ENCODE measurements at regions not wholly inside any gene's neighbourhood (a gene's known extent, or its start where the extent isn't known, plus 50 kb on each side); places are given as distances from the start of the nearest gene placed in this dataset.

DNA sequence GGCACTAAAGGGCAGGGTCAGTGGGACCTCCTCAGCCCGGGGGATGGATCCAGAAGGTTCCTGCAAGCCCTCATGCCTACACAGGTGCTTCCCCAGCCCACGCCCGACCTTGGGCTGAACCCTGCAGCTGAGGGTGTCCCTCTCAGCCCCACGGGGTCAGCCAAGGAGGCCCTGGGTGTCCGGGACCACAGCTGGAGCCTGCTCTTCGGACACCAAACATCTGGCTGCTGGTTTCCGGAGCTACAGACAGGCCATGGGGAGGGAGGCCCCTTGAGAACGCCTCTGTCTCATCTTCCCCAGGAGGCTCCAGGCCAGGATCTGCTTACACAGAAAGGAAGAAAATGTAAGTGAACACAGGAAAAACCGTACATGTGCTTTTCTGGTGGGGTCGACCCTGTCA is 355.7 kb downstream of the MN1 start:
- no peaks in the 10 kb centered on the region for H3K4me1 ChIP-seq (ENCODE audit: insufficient read depth, low read length)
- no peak overlapping the region for H3K27ac ChIP-seq (ENCODE audit: low read depth, low read length)
- Mint-ChIP-seq H3K9me3 (no peaks in the 10 kb centered on the region), H3K27me3 (peaks cover 0 to 3% of the 10 kb centered on the region in 2 donors), H3K4me1 (no peaks in the 10 kb centered on the region), H3K4me3 (no peak overlapping the region), H3K36me3 (no peaks in the 10 kb centered on the region), H3K27ac (no peak overlapping the region)
- H3K36me3 ChIP-seq (ENCODE audit: insufficient read depth, low read length): no peaks in the 10 kb centered on the region
- no peaks in the 10 kb centered on the region for H3K27me3 ChIP-seq (ENCODE audit: insufficient read depth, low read length)
- no peak overlapping the region for H3K4me3 ChIP-seq (ENCODE audit: low read length in 2 of 2)
- no peaks in the 10 kb centered on the region for H3K9me3 ChIP-seq (ENCODE audit: control insufficient read depth in 1 of 2, low read length in 2 of 2)
- ChIA-PET POLR2A (ENCODE audit: partially characterized antibody) (no interaction called here), CTCF (ENCODE audit: partially characterized antibody) (no interaction called here)
- DNase-seq: no peak
- intact Hi-C loops (cut with micrococcal nuclease): no loop called here

- Mint-ChIP-seq H3K4me3 (no peak overlapping the region), H3K36me3 (no peaks in the 10 kb centered on the region), H3K27ac (no peak overlapping the region), H3K27me3 (peaks cover 0 to 2% of the 10 kb centered on the region in 2 donors), H3K4me1 (no peaks in the 10 kb centered on the region), H3K9me3 (no peaks in the 10 kb centered on the region)
- Histone ChIP-seq H3K36me3 (ENCODE audit: insufficient read depth, low read length) (no peaks in the 10 kb centered on the region), H3K27ac (ENCODE audit: low read depth, low read length) (no peak overlapping the region), H3K9me3 (ENCODE audit: control insufficient read depth in 1 of 2, low read length in 2 of 2) (no peaks in the 10 kb centered on the region), H3K4me1 (ENCODE audit: insufficient read depth, low read length) (no peaks in the 10 kb centered on the region), H3K4me3 (ENCODE audit: low read length in 2 of 2) (no peak overlapping the region), H3K27me3 (ENCODE audit: insufficient read depth, low read length) (no peaks in the 10 kb centered on the region)
- intact Hi-C loops (cut with micrococcal nuclease): no loop called here
- POLR2A ChIA-PET (ENCODE audit: partially characterized antibody): no interaction called here
- no peak for DNase-seq
- CTCF ChIA-PET (ENCODE audit: partially characterized antibody): no interaction called here
These were observed 354.3 kb downstream of the MN1 start for GRCh38 chr22:27447289-27447688.

GRCh38 chr22:27450448-27450847 is 351.1 kb downstream of the MN1 start:
- no peak overlapping the region for H3K4me3 Mint-ChIP-seq
- CTCF ChIA-PET (ENCODE audit: partially characterized antibody): no interaction called here
- no peak overlapping the region for H3K27ac Mint-ChIP-seq

GRCh38 chr22:27452245-27452644 is 349.3 kb downstream of the MN1 start:
- POLR2A ChIA-PET (ENCODE audit: partially characterized antibody): no interaction called here
- Histone ChIP-seq H3K4me1 (ENCODE audit: insufficient read depth, low read length) (no peaks in the 10 kb centered on the region), H3K4me3 (ENCODE audit: low read length in 2 of 2) (no peak overlapping the region), H3K27ac (ENCODE audit: low read depth, low read length) (no peak overlapping the region), H3K27me3 (ENCODE audit: insufficient read depth, low read length) (no peaks in the 10 kb centered on the region), H3K9me3 (ENCODE audit: control insufficient read depth in 1 of 2, low read length in 2 of 2) (no peaks in the 10 kb centered on the region), H3K36me3 (ENCODE audit: insufficient read depth, low read length) (no peaks in the 10 kb centered on the region)
- H3K9me3 Mint-ChIP-seq: peaks cover 0 to 4% (median 0%) of the 10 kb centered on the region in 8 donors
- H3K36me3 Mint-ChIP-seq: no peaks in the 10 kb centered on the region
- CTCF ChIA-PET (ENCODE audit: partially characterized antibody): no interaction called here
- peaks cover 2 to 9% of the 10 kb centered on the region in 2 donors for H3K27me3 Mint-ChIP-seq
- no peak overlapping the region for H3K4me3 Mint-ChIP-seq
- H3K27ac Mint-ChIP-seq: no peak overlapping the region
- intact Hi-C loops (cut with micrococcal nuclease): no loop called here
- no peak for DNase-seq
- H3K4me1 Mint-ChIP-seq: no peaks in the 10 kb centered on the region

More at GRCh38 chr22:27450448-27450847, 351.1 kb downstream of the MN1 start:
- H3K36me3 ChIP-seq (ENCODE audit: insufficient read depth, low read length): no peaks in the 10 kb centered on the region
- Mint-ChIP-seq H3K4me1 (no peaks in the 10 kb centered on the region), H3K9me3 (peaks cover 0 to 4% (median 0%) of the 10 kb centered on the region in 8 donors), H3K36me3 (no peaks in the 10 kb centered on the region), H3K27me3 (peaks cover 2% of the 10 kb centered on the region in 2 donors)
- no peaks in the 10 kb centered on the region for H3K27me3 ChIP-seq (ENCODE audit: insufficient read depth, low read length)
- intact Hi-C loops (cut with micrococcal nuclease): no loop called here
- no peaks in the 10 kb centered on the region for H3K9me3 ChIP-seq (ENCODE audit: control insufficient read depth in 1 of 2, low read length in 2 of 2)
- no peak overlapping the region for H3K27ac ChIP-seq (ENCODE audit: low read depth, low read length)
- no peak for DNase-seq
- H3K4me3 ChIP-seq (ENCODE audit: low read length in 2 of 2): no peak overlapping the region
- no peaks in the 10 kb centered on the region for H3K4me1 ChIP-seq (ENCODE audit: insufficient read depth, low read length)
- POLR2A ChIA-PET (ENCODE audit: partially characterized antibody): no interaction called here

DNA sequence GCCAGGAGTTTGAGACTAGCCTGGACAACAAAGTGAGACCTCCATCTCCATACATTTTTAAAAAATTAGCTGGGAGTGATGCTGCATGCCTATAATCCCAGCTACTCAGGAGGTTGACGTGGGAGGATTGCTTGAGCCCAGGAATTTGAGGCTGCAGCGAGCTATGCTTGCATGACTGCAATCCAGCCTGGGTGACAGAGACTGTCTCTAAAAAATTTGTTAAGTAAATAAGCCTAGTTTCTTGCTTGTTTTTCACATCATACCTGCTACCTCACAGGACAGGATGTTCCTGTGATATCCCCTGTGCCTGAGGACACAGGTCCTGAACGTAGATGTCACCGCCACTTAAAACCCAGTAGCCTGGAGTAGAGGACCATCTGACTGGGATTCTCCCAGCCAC is 348.6 kb downstream of the MN1 start:
- no peaks in the 10 kb centered on the region for H3K4me1 ChIP-seq (ENCODE audit: insufficient read depth, low read length)
- no peak overlapping the region for H3K4me3 Mint-ChIP-seq
- POLR2A ChIA-PET (ENCODE audit: partially characterized antibody): no interaction called here
- DNase-seq: no peak
- no peak overlapping the region for H3K4me3 ChIP-seq (ENCODE audit: low read length in 2 of 2)
- intact Hi-C loops (cut with micrococcal nuclease): no loop called here
- no peaks in the 10 kb centered on the region for H3K4me1 Mint-ChIP-seq
- no peaks in the 10 kb centered on the region for H3K36me3 Mint-ChIP-seq
- no peak overlapping the region for H3K27ac ChIP-seq (ENCODE audit: low read depth, low read length)
- H3K27ac Mint-ChIP-seq: no peak overlapping the region
- H3K36me3 ChIP-seq (ENCODE audit: insufficient read depth, low read length): no peaks in the 10 kb centered on the region
- H3K9me3 ChIP-seq (ENCODE audit: control insufficient read depth in 1 of 2, low read length in 2 of 2): no peaks in the 10 kb centered on the region
- H3K27me3 ChIP-seq (ENCODE audit: insufficient read depth, low read length): no peaks in the 10 kb centered on the region
- peaks cover 0 to 6% (median 0%) of the 10 kb centered on the region in 8 donors for H3K9me3 Mint-ChIP-seq
- peaks cover 2 to 9% of the 10 kb centered on the region in 2 donors for H3K27me3 Mint-ChIP-seq
- CTCF ChIA-PET (ENCODE audit: partially characterized antibody): no interaction called here

DNA sequence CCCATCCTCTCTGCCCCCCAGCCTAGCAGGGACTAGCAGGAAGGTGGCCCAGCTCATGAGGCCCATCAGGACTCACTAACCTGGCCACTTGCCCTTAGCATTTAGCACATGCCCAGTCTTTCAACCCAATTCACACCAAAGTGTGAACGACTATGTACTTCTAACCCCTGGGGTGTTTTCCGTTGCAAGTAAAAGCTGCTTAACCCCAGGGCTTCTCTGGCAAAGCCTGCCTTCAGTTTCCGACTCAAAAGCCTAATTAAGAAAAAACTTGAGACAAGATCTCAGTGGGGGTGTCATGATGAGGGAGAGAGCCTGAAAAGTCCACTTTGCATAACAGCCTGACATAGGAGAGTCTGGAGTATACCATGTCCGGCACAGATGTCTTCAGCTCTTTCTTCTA is 347.8 kb downstream of the MN1 start:
- POLR2A ChIA-PET (ENCODE audit: partially characterized antibody): no interaction called here

GRCh38 chr22:27454807-27455450 is 346.6 kb downstream of the MN1 start:
- intact Hi-C loops (cut with micrococcal nuclease): no loop called here
- H3K4me1 Mint-ChIP-seq: no peaks in the 10 kb centered on the region
- H3K36me3 Mint-ChIP-seq: no peaks in the 10 kb centered on the region
- Histone ChIP-seq H3K27ac (ENCODE audit: low read depth, low read length) (no peak overlapping the region), H3K36me3 (ENCODE audit: insufficient read depth, low read length) (no peaks in the 10 kb centered on the region), H3K9me3 (ENCODE audit: control insufficient read depth in 1 of 2, low read length in 2 of 2) (no peaks in the 10 kb centered on the region), H3K4me1 (ENCODE audit: insufficient read depth, low read length) (no peaks in the 10 kb centered on the region), H3K27me3 (ENCODE audit: insufficient read depth, low read length) (no peaks in the 10 kb centered on the region), H3K4me3 (ENCODE audit: low read length in 2 of 2) (no peak overlapping the region)
- ChIA-PET POLR2A (ENCODE audit: partially characterized antibody) (no interaction called here), CTCF (ENCODE audit: partially characterized antibody) (no interaction called here)
- H3K4me3 Mint-ChIP-seq: no peak overlapping the region
- DNase-seq: no peak
- H3K27me3 Mint-ChIP-seq: peaks cover 3 to 9% of the 10 kb centered on the region in 2 donors
- H3K27ac Mint-ChIP-seq: no peak overlapping the region
- peaks cover 0 to 6% (median 0%) of the 10 kb centered on the region in 8 donors for H3K9me3 Mint-ChIP-seq

More for the DNA sequence above, 347.8 kb downstream of the MN1 start:
- no peaks in the 10 kb centered on the region for H3K9me3 ChIP-seq (ENCODE audit: control insufficient read depth in 1 of 2, low read length in 2 of 2)
- H3K36me3 Mint-ChIP-seq: no peaks in the 10 kb centered on the region
- H3K27ac ChIP-seq (ENCODE audit: low read depth, low read length): no peak overlapping the region
- no peaks in the 10 kb centered on the region for H3K36me3 ChIP-seq (ENCODE audit: insufficient read depth, low read length)
- CTCF ChIA-PET (ENCODE audit: partially characterized antibody): no interaction called here
- no peak for DNase-seq
- intact Hi-C loops (cut with micrococcal nuclease): no loop called here
- H3K4me3 ChIP-seq (ENCODE audit: low read length in 2 of 2): no peak overlapping the region
- H3K4me1 Mint-ChIP-seq: no peaks in the 10 kb centered on the region
- H3K27me3 Mint-ChIP-seq: peaks cover 2 to 9% of the 10 kb centered on the region in 2 donors
- peaks cover 0 to 6% (median 0%) of the 10 kb centered on the region in 8 donors for H3K9me3 Mint-ChIP-seq
- H3K4me1 ChIP-seq (ENCODE audit: insufficient read depth, low read length): no peaks in the 10 kb centered on the region
- H3K27me3 ChIP-seq (ENCODE audit: insufficient read depth, low read length): no peaks in the 10 kb centered on the region
- no peak overlapping the region for H3K4me3 Mint-ChIP-seq
- no peak overlapping the region for H3K27ac Mint-ChIP-seq

- Mint-ChIP-seq H3K27me3 (peaks cover 3 to 10% of the 10 kb centered on the region in 2 donors), H3K4me1 (no peaks in the 10 kb centered on the region), H3K27ac (no peak overlapping the region), H3K9me3 (peaks cover 0 to 6% (median 0%) of the 10 kb centered on the region in 8 donors), H3K4me3 (no peak overlapping the region), H3K36me3 (no peaks in the 10 kb centered on the region)
- intact Hi-C loops (cut with micrococcal nuclease): no loop called here
- H3K36me3 ChIP-seq (ENCODE audit: insufficient read depth, low read length): no peaks in the 10 kb centered on the region
- ChIA-PET POLR2A (ENCODE audit: partially characterized antibody) (no interaction called here), CTCF (ENCODE audit: partially characterized antibody) (no interaction called here)
- no peak overlapping the region for H3K27ac ChIP-seq (ENCODE audit: low read depth, low read length)
- no peaks in the 10 kb centered on the region for H3K4me1 ChIP-seq (ENCODE audit: insufficient read depth, low read length)
- H3K4me3 ChIP-seq (ENCODE audit: low read length in 2 of 2): no peak overlapping the region
- DNase-seq: no peak
- no peaks in the 10 kb centered on the region for H3K9me3 ChIP-seq (ENCODE audit: control insufficient read depth in 1 of 2, low read length in 2 of 2)
- H3K27me3 ChIP-seq (ENCODE audit: insufficient read depth, low read length): no peaks in the 10 kb centered on the region
These were observed 346.0 kb downstream of the MN1 start for GRCh38 chr22:27455526-27455925.

All from CD4-positive, alpha-beta memory T cell (primary cell).